K562 (cell line): ENCODE measurements at regions not wholly inside any gene's neighbourhood (a gene's known extent, or its start where the extent isn't known, plus 50 kb on each side); places are given as distances from the start of the nearest gene placed in this dataset.

Experiments
- ATAC-seq: fragments of 200-7000 bp; cut with Tn5 transposase; 3 replicates; pipeline ENCODE4 v1.9.1; 2020; ENCODE audit warnings: moderate library complexity
- BruUV-seq: library from RNA; stranded (reverse); fragments of 400-500 nt; replicated peaks from 2 replicates; lab custom pipeline; 2021; lab: Mats Ljungman, UMichigan
- CTCF ChIA-PET: fragments of 300-600 bp; formaldehyde crosslinking; extraction: SDS; loops from one replicate; lab custom pipeline; 2021; ENCODE audit warnings: low intra/inter-chr PET ratio; lab: Yijun Ruan, JAX
- POLR2A ChIA-PET: fragments of 300-600, 350-650 bp; sonication (Branson Sonifier 250); formaldehyde crosslinking; extraction: SDS; loops from one replicate; lab custom pipeline; 2021; ENCODE audit warnings: antibody characterized with exemption, inconsistent platforms; lab: Yijun Ruan, JAX
- DNase-seq, 4 experiments: peaks; one replicate each; pipeline versions ENCODE4 v3.0.0 to v3.0.0-alpha.2; 2011 to 2018; ENCODE audit warnings: low spot score in 3 of 4, mixed read lengths in 3 of 4; ENCODE audit errors: extremely low read depth in 1 of 4
- FAIRE-seq: peaks from 2 replicates; lab custom pipeline; 2011; peaks lifted over from hg19 to GRCh38; lab: Jason Lieb, UNC
- H2AFZ ChIP-seq: 2 replicates; pipeline ENCODE4 v1.6.0; 2011; ENCODE audit warnings: low read depth, low read length, control low read depth, inconsistent platforms
- H3K27ac ChIP-seq: fragments of 200-600 bp; 3 replicates; pipeline ENCODE4 v1.8.0; 2011; ENCODE audit warnings: low read depth, mild to moderate bottlenecking, control low read depth, inconsistent platforms, low read length, moderate library complexity, mixed read lengths; ENCODE audit errors: extremely low read depth
- H3K27me3 ChIP-seq, 2 experiments: fragments of 300-600 bp in 1 of 2; 2 replicates in 1 of 2; 3 replicates in 1 of 2; pipeline versions ENCODE4 v1.6.0 to v1.8.0; 2011; ENCODE audit warnings: inconsistent platforms in 2 of 2, low read length in 2 of 2, mild to moderate bottlenecking in 1 of 2, mixed read lengths in 1 of 2, moderate library complexity in 1 of 2; ENCODE audit not compliant: control insufficient read depth in 2 of 2, insufficient read depth in 2 of 2
- H3K36me3 ChIP-seq: fragments of 300-600 bp; 3 replicates; pipeline ENCODE4 v1.8.0; 2011; ENCODE audit warnings: mild to moderate bottlenecking, low read length, inconsistent platforms; ENCODE audit not compliant: control insufficient read depth, insufficient read depth
- H3K4me1 ChIP-seq, 2 experiments: fragments of 200-600 bp in 1 of 2; replicated peaks in 1 of 2; 2 replicates in 1 of 2; 3 replicates in 1 of 2; pipeline versions ENCODE4 v1.5.1 to v1.8.0; 2011; ENCODE audit warnings: inconsistent platforms in 2 of 2, low read length in 2 of 2, mild to moderate bottlenecking in 1 of 2, mixed read lengths in 1 of 2, moderate library complexity in 1 of 2; ENCODE audit not compliant: control insufficient read depth in 2 of 2, insufficient read depth in 2 of 2
- H3K4me2 ChIP-seq: 2 replicates; pipeline ENCODE4 v1.6.1; 2011; ENCODE audit warnings: low read length, control low read depth, inconsistent platforms, mixed read lengths; ENCODE audit not compliant: insufficient read depth
- H3K4me3 ChIP-seq: fragments of 200-600 bp; sonication (generic), shearing (Covaris generic); 2 replicates; pipeline ENCODE4 v1.5.1; 2016; ENCODE audit warnings: control low read depth, inconsistent platforms
- H3K79me2 ChIP-seq: fragments of 200-600 bp; 3 replicates; pipeline ENCODE4 v1.8.0; 2011; ENCODE audit warnings: low read length, inconsistent platforms; ENCODE audit not compliant: control insufficient read depth, insufficient read depth
- H3K9ac ChIP-seq, 2 experiments: 2 replicates each; pipeline versions ENCODE4 v1.6.0 to v1.6.1; 2011; ENCODE audit warnings: low read depth in 2 of 2, low read length in 2 of 2, control low read depth in 1 of 2, inconsistent platforms in 1 of 2, mild to moderate bottlenecking in 1 of 2, mixed read lengths in 1 of 2; ENCODE audit not compliant: insufficient read depth in 1 of 2
- H3K9me1 ChIP-seq: one replicate; pipeline ENCODE4 v1.6.0; 2011; ENCODE audit warnings: inconsistent platforms, mild to moderate bottlenecking, low read length, moderate library complexity; ENCODE audit not compliant: control insufficient read depth, insufficient read depth
- H3K9me3 ChIP-seq: replicated peaks from 2 replicates; pipeline ENCODE4 v1.5.1; 2011; ENCODE audit warnings: low read depth, low read length, inconsistent platforms; ENCODE audit not compliant: control insufficient read depth, insufficient read depth
- H4K20me1 ChIP-seq: replicated peaks from 2 replicates; pipeline ENCODE4 v1.6.1; 2011; ENCODE audit warnings: low read length, inconsistent platforms, mixed read lengths; ENCODE audit not compliant: control insufficient read depth, insufficient read depth
- ASH1L ChIP-seq: fragments of 450-650 bp; IDR thresholded peaks from 2 replicates; pipeline ENCODE4 v1.6.1; 2018; ENCODE audit warnings: borderline replicate concordance, mild to moderate bottlenecking, low read depth; ENCODE audit not compliant: partially characterized antibody
- CBX1 ChIP-seq: sonication (generic); IDR thresholded peaks from 2 replicates; pipeline ENCODE4 v1.6.1; 2016; ENCODE audit warnings: antibody characterized with exemption, low read depth, mild to moderate bottlenecking
- CHD2 ChIP-seq: IDR thresholded peaks from 2 replicates; pipeline ENCODE4 v1.6.1; 2011; ENCODE audit warnings: low read depth, low read length
- ELF1 ChIP-seq: fragments of 200-800 bp; sonication (Bioruptor generic); IDR thresholded peaks from 2 replicates; pipeline ENCODE4 v1.6.1; 2016; ENCODE audit warnings: missing genetic modification characterization, missing compliant biosample characterization
- FOS ChIP-seq: IDR thresholded peaks from 3 replicates; pipeline ENCODE4 v1.6.1; 2011; ENCODE audit not compliant: insufficient read length; ENCODE audit errors: extremely low read depth
- POU5F1 ChIP-seq: fragments of 150-350 bp; IDR thresholded peaks from 2 replicates; pipeline ENCODE4 v1.6.1; 2014; ENCODE audit warnings: borderline replicate concordance, low read length, low read depth, mild to moderate bottlenecking; ENCODE audit not compliant: partially characterized antibody
- SMARCB1 ChIP-seq: IDR thresholded peaks from 2 replicates; pipeline ENCODE4 v1.6.1; 2011; ENCODE audit warnings: improper control_type of control experiment, low read depth; ENCODE audit not compliant: insufficient read length
- WGBS: fragments of 100-300 bp; shearing (Covaris generic); methylation state at CpG from one replicate; pipeline ENCODE4 v1.1.6; 2016; ENCODE audit warnings: low coverage, mixed read lengths; ENCODE audit not compliant: insufficient coverage; ENCODE audit errors: missing lambda C conversion rate; 5-methylcytosine and 5-hydroxymethylcytosine counted together
- in situ Hi-C: fragments of 300-500 bp; cut with MboI; formaldehyde crosslinking; loops from 4 replicates; pipeline ENCODE4 v1.15.0; 2018; ENCODE audit warnings: inconsistent platforms, mixed read lengths
- intact Hi-C: fragments of 100-400 bp; cut with micrococcal nuclease; formaldehyde crosslinking; loops from 2 replicates; pipeline ENCODE4 v1.14.2; 2022
- TF ChIP-seq, protein P1 (sequence below): sonication (generic); formaldehyde crosslinking; IDR thresholded peaks from 2 replicates; pipeline ENCODE4 v1.8.0; 2022; ENCODE audit warnings: missing genetic modification reagents, mild to moderate bottlenecking, borderline replicate concordance
- TF ChIP-seq, protein P2 (sequence below): fragments of 200-800 bp; sonication (Bioruptor generic); IDR thresholded peaks from 2 replicates; pipeline ENCODE4 v1.6.1; 2017; ENCODE audit warnings: missing genetic modification characterization, missing compliant biosample characterization
- TF ChIP-seq, protein P3 (sequence below): sonication (generic); formaldehyde crosslinking; IDR thresholded peaks from 2 replicates; pipeline ENCODE4 v1.8.0; 2022; ENCODE audit warnings: missing genetic modification reagents, mild to moderate bottlenecking, moderate library complexity, borderline replicate concordance
- TF ChIP-seq, protein P4 (sequence below): fragments of 200-800 bp; sonication (Bioruptor generic); IDR thresholded peaks from 2 replicates; pipeline ENCODE4 v1.6.1; 2017; ENCODE audit warnings: missing genetic modification characterization, missing compliant biosample characterization

DNA sequence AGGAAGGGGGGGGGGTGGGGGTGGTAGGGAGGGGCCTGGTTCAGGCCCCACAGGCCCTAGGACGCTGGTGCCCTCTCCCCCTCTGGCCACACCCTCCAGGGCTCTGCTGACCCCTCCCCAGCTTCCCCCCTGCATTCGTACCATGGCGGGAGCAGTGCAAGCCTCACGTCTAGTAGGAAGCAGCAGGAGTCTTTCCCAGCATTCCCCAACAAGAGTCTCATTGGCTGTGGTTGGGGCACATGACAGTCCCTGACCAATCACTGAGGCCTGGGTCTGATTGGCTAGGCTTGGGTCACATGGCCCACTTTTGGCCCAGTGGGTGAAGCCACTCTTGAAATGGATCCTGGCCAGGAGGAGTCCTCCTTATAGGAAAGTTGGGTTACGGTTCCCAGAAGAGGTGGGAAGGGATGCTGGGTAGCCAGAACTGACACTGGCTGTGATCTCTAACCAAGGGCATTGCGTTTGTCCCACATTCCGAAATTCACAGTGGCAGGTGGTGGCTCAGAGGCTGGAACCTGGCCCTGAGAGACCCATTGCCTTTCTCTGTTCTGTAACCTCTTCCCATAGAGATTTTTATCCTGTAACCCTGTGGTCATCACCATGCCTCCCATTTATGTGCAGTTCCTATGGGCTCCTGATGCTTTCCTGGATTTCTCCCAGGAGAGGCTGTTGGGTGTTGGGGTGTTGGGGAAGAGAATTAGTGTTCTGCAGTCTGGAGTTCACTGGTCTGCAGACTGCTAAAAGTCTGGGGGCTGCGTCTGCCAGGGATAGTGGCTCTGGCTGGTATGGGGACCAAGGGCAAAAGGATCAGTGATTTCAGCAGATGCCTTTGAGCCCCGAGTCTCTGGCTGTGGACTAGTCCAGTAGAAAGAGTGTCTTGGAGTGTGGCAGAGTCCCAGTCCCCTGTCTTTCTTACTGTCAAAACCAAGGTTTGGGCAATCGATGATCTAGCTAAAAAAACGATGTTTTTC is 58.9 kb upstream of the MYEOV start:
- intact Hi-C loops: loop anchor here (10.0 kb wide), 1 partner anchor 410 kb away; the partner anchor contains the start of gene CCND1
- no TSS peak for BruUV-seq
- DNase-seq: peak; percentile 54 to 82 (median 74)
- TF ChIP-seq, protein P1, sequence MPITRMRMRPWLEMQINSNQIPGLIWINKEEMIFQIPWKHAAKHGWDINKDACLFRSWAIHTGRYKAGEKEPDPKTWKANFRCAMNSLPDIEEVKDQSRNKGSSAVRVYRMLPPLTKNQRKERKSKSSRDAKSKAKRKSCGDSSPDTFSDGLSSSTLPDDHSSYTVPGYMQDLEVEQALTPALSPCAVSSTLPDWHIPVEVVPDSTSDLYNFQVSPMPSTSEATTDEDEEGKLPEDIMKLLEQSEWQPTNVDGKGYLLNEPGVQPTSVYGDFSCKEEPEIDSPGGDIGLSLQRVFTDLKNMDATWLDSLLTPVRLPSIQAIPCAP (CRISPR knock-in tag): no peak
- TF ChIP-seq CHD2: peak; percentile 62; the same call in 1 of the 2 replicates
- TF ChIP-seq, protein P2, sequence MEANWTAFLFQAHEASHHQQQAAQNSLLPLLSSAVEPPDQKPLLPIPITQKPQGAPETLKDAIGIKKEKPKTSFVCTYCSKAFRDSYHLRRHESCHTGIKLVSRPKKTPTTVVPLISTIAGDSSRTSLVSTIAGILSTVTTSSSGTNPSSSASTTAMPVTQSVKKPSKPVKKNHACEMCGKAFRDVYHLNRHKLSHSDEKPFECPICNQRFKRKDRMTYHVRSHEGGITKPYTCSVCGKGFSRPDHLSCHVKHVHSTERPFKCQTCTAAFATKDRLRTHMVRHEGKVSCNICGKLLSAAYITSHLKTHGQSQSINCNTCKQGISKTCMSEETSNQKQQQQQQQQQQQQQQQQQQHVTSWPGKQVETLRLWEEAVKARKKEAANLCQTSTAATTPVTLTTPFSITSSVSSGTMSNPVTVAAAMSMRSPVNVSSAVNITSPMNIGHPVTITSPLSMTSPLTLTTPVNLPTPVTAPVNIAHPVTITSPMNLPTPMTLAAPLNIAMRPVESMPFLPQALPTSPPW: peak; percentile 73
- TF ChIP-seq FOS: peak; percentile 86
- TF ChIP-seq ELF1 (tag): 0 out of 2 replicates have a peak, but pooled peaks have one; percentile 40
- TF ChIP-seq, protein P3, sequence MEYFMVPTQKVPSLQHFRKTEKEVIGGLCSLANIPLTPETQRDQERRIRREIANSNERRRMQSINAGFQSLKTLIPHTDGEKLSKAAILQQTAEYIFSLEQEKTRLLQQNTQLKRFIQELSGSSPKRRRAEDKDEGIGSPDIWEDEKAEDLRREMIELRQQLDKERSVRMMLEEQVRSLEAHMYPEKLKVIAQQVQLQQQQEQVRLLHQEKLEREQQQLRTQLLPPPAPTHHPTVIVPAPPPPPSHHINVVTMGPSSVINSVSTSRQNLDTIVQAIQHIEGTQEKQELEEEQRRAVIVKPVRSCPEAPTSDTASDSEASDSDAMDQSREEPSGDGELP: peak; percentile 19; the same call in 1 of the 2 replicates
- TF ChIP-seq, protein P4, sequence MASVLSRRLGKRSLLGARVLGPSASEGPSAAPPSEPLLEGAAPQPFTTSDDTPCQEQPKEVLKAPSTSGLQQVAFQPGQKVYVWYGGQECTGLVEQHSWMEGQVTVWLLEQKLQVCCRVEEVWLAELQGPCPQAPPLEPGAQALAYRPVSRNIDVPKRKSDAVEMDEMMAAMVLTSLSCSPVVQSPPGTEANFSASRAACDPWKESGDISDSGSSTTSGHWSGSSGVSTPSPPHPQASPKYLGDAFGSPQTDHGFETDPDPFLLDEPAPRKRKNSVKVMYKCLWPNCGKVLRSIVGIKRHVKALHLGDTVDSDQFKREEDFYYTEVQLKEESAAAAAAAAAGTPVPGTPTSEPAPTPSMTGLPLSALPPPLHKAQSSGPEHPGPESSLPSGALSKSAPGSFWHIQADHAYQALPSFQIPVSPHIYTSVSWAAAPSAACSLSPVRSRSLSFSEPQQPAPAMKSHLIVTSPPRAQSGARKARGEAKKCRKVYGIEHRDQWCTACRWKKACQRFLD (CRISPR knock-in tag): 0 out of 2 replicates have a peak, but pooled peaks have one; percentile 35
- 0 out of 2 replicates have a peak, but pooled peaks have one; percentile 33 for TF ChIP-seq CBX1
- no peak for TF ChIP-seq SMARCB1
- no peak for TF ChIP-seq POU5F1
- peak; percentile 62 for TF ChIP-seq ASH1L

More for the DNA sequence above, 58.9 kb upstream of the MYEOV start:
- FAIRE-seq (peak; percentile 69), ATAC-seq (peak; percentile 98)
- Histone ChIP-seq H2AFZ (peak overlapping the region; percentile 60), H4K20me1 (no peaks in the 10 kb centered on the region), H3K4me2 (peak overlapping the region; percentile 58), H3K27me3 (peaks cover 5 to 7% of the 10 kb centered on the region in 2 experiments; a peak in 4 of 5 replicates), H3K9me1 (no peaks in the 10 kb centered on the region), H3K27ac (no peak overlapping the region), H3K79me2 (no peaks in the 10 kb centered on the region), H3K36me3 (no peaks in the 10 kb centered on the region), H3K4me3 (no peak overlapping the region), H3K4me1 (peaks cover 0 to 2% of the 10 kb centered on the region in 2 experiments; a peak in 3 of 5 replicates), H3K9ac (no peak overlapping the region), H3K9me3 (no peaks in the 10 kb centered on the region)
- 13% methylated on average over 11 of the region's 11 CpGs for WGBS
- in situ Hi-C loops: no loop called here
- ChIA-PET CTCF (no interaction called here), POLR2A (interaction anchor here (0.7 kb wide), 1 partner anchor 34 kb away, joined by 3 read pairs; no protein-coding TSS in a partner anchor)
